ENCODE measurements at regions not wholly inside any gene's neighbourhood (a gene's known extent, or its start where the extent isn't known, plus 50 kb on each side); places are given as distances from the start of the nearest gene placed in this dataset.

GRCh38 chr4:180870623-180871022 is 1372.6 kb upstream of the TENM3 start:
- TF ChIP-seq POLR2A (IDR thresholded peaks at IDR 0.05) (no peak), POLR2AphosphoS5 (IDR thresholded peaks at IDR 0.05; ENCODE audit: insufficient read depth in 1 of 2, low read depth in 1 of 2) (no peak)

Measured in vagina (tissue), 2 donors.